ENCODE measurements at regions not wholly inside any gene's neighbourhood (a gene's known extent, or its start where the extent isn't known, plus 50 kb on each side); places are given as distances from the start of the nearest gene placed in this dataset.

DNA sequence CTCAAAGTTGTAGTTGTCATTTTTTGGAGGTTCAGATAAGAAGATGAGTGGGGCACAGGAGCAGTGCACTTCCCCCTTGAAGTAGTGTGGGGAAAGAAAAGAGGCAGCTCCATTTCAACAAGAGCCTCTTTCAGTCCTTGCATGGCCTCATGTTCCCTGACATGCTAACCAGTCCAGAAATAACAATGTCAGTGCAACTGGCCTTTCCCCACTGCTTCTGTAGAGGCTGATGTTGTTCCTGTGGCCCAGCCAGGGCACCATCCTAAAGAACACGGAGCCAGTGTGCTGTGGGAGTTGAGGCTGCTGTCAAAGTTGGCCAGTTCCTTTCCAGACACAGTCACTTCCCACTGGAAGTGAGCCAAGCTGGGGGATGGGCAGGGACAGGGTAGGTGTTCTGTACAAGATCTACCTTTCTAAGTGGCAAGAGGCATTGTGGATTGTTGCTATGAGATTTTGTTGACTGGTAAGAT lies 77.7 kb upstream of the SLC38A2 start:
- intact Hi-C loops (cut with DNase I): no loop called here
- Histone ChIP-seq H3K27ac (no peak overlapping the region), H3K36me3 (no peaks in the 10 kb centered on the region), H3K4me3 (no peak overlapping the region), H3K4me1 (peaks cover 40% of the 10 kb centered on the region), H3K27me3 (no peaks in the 10 kb centered on the region), H3K9me3 (no peaks in the 10 kb centered on the region)
- TF ChIP-seq POLR2A (IDR thresholded peaks at IDR 0.05): no peak
- no peak for TF ChIP-seq CTCF (IDR thresholded peaks at IDR 0.05)
- no peak for TF ChIP-seq POLR2AphosphoS5 (IDR thresholded peaks at IDR 0.05; ENCODE audit: insufficient read depth in 1 of 2, low read depth in 1 of 2)
- DNase-seq (ENCODE audit: extremely low spot score in 2 of 2): no peak

DNA sequence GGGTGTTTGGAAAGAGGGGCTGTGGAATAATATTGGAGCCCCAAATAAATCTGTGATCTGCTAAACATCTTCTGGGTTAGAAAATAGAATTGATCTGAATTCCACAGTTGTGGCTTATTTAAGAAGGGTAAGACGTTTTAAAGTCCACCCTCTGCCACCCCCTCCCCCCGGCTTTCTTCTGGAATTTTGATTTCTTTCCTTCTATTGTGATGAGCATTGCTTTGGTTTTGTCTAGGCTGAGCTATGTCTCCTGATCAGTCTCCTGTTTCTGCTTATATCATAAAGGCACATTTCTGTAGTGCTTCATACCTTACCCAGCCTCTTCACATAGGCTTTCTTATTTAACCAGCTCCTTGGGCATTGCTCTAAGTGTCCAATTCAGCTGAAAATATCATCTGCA lies 77.3 kb upstream of the SLC38A2 start:
- peaks cover 40% of the 10 kb centered on the region for H3K4me1 ChIP-seq
- no peak for DNase-seq (ENCODE audit: extremely low spot score in 2 of 2)
- no peak overlapping the region for H3K27ac ChIP-seq

GRCh38 chr12:46449316-46449715 lies 76.7 kb upstream of the SLC38A2 start:
- Histone ChIP-seq H3K36me3 (no peaks in the 10 kb centered on the region), H3K4me1 (peaks cover 40% of the 10 kb centered on the region), H3K4me3 (no peak overlapping the region), H3K27me3 (no peaks in the 10 kb centered on the region), H3K9me3 (no peaks in the 10 kb centered on the region), H3K27ac (no peak overlapping the region)
- TF ChIP-seq CTCF (IDR thresholded peaks at IDR 0.05) (no peak), POLR2A (IDR thresholded peaks at IDR 0.05) (no peak), POLR2AphosphoS5 (IDR thresholded peaks at IDR 0.05; ENCODE audit: insufficient read depth in 1 of 2, low read depth in 1 of 2) (no peak)
- intact Hi-C loops (cut with DNase I): no loop called here
- DNase-seq (ENCODE audit: extremely low spot score in 2 of 2): no peak

More for the DNA sequence above, 77.3 kb upstream of the SLC38A2 start:
- TF ChIP-seq CTCF (IDR thresholded peaks at IDR 0.05) (no peak), POLR2AphosphoS5 (IDR thresholded peaks at IDR 0.05; ENCODE audit: insufficient read depth in 1 of 2, low read depth in 1 of 2) (no peak), POLR2A (IDR thresholded peaks at IDR 0.05) (no peak)
- Histone ChIP-seq H3K4me3 (no peak overlapping the region), H3K27me3 (no peaks in the 10 kb centered on the region), H3K9me3 (no peaks in the 10 kb centered on the region), H3K36me3 (no peaks in the 10 kb centered on the region)
- intact Hi-C loops (cut with DNase I): no loop called here

GRCh38 chr12:46446645-46447044 lies 74.1 kb upstream of the SLC38A2 start:
- intact Hi-C loops (cut with DNase I): no loop called here
- no peak overlapping the region for H3K4me3 ChIP-seq
- H3K36me3 ChIP-seq: no peaks in the 10 kb centered on the region
- no peak overlapping the region for H3K27ac ChIP-seq
- DNase-seq (ENCODE audit: extremely low spot score in 2 of 2): no peak
- peaks cover 50% of the 10 kb centered on the region for H3K4me1 ChIP-seq
- H3K9me3 ChIP-seq: no peaks in the 10 kb centered on the region
- no peak for TF ChIP-seq POLR2AphosphoS5 (IDR thresholded peaks at IDR 0.05; ENCODE audit: insufficient read depth in 1 of 2, low read depth in 1 of 2)
- H3K27me3 ChIP-seq: no peaks in the 10 kb centered on the region

DNA sequence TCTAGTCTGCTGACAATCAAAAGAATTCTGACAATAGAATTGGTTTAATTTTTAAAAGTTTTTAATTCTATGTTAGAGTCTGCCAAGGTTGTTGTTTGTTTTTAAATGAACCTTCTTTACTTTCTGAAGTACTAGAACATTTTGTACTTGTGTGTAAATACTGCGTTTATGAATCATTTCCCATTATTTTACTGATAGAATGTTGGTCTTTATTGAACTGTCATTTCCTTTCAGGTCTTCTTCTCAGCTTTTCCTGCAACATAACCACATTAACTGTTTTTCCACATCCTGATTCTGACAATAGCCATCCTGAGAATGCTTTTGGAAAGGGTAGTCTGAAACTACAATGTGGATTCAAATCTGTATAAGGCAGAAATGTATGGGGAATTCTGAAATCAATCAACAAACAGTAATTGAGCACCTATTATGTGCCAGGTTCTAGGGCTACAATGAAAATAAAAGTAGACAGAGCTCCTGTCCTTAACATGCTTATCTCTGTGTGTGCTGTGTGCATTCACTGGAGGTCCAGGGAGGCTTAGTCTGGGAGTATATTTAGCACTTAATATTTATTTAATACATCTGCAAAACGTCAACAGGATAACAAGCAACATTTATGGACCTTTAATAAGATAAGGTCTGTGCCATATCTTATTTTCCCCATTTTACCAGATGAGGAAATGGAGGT lies 73.1 kb upstream of the SLC38A2 start:
- no peak overlapping the region for H3K4me3 ChIP-seq
- H3K36me3 ChIP-seq: no peaks in the 10 kb centered on the region
- DNase-seq (ENCODE audit: extremely low spot score in 2 of 2): no peak
- H3K27me3 ChIP-seq: no peaks in the 10 kb centered on the region
- TF ChIP-seq CTCF (IDR thresholded peaks at IDR 0.05): no peak
- no peak for TF ChIP-seq POLR2A (IDR thresholded peaks at IDR 0.05)
- no peak for TF ChIP-seq POLR2AphosphoS5 (IDR thresholded peaks at IDR 0.05; ENCODE audit: insufficient read depth in 1 of 2, low read depth in 1 of 2)
- H3K9me3 ChIP-seq: no peaks in the 10 kb centered on the region
- peaks cover 42% of the 10 kb centered on the region for H3K4me1 ChIP-seq
- no peak overlapping the region for H3K27ac ChIP-seq
- intact Hi-C loops (cut with DNase I): no loop called here

Data from vagina (tissue), 2 donors.